Loucy (cell line): ENCODE measurements at regions not wholly inside any gene's neighbourhood (a gene's known extent, or its start where the extent isn't known, plus 50 kb on each side); places are given as distances from the start of the nearest gene placed in this dataset.

ENCODE experiments used
- H2AFZ ChIP-seq: fragments of 200-600 bp; sonication (generic); 2 replicates; pipeline ENCODE4 v1.6.0; 2016; ENCODE audit warnings: antibody characterized with exemption, mild to moderate bottlenecking, low read length, moderate library complexity
- H3F3A ChIP-seq: fragments of 200-600 bp; 2 replicates; pipeline ENCODE4 v1.6.0; 2016; ENCODE audit warnings: antibody characterized with exemption, low read depth, mild to moderate bottlenecking
- H3K27me3 ChIP-seq: fragments of 200-600 bp; sonication (generic); 2 replicates; pipeline ENCODE4 v1.6.1; 2014; ENCODE audit warnings: low read length, mild to moderate bottlenecking; ENCODE audit not compliant: insufficient read depth, poor library complexity, severe bottlenecking
- H3K36me3 ChIP-seq: fragments of 200-600 bp; sonication (generic); 2 replicates; pipeline ENCODE4 v1.6.1; 2016; ENCODE audit warnings: low read length; ENCODE audit not compliant: insufficient read depth
- H3K4me1 ChIP-seq: fragments of 200-600 bp; sonication (generic); 2 replicates; pipeline ENCODE4 v1.5.1; 2014; ENCODE audit warnings: low read length, mild to moderate bottlenecking; ENCODE audit not compliant: insufficient read depth, poor library complexity, severe bottlenecking
- H3K4me2 ChIP-seq: fragments of 200-600 bp; sonication (generic); 2 replicates; pipeline ENCODE4 v1.6.0; 2014; ENCODE audit warnings: antibody characterized with exemption, low read length, low read depth, mild to moderate bottlenecking; ENCODE audit not compliant: poor library complexity, severe bottlenecking
- H3K4me3 ChIP-seq: fragments of 200-600 bp; sonication (generic); 2 replicates; pipeline ENCODE4 v1.5.1; 2014; ENCODE audit warnings: low read length, mild to moderate bottlenecking, mixed read lengths; ENCODE audit not compliant: poor library complexity, severe bottlenecking
- H3K79me2 ChIP-seq: fragments of 200-600 bp; sonication (generic); 2 replicates; pipeline ENCODE4 v1.6.1; 2014; ENCODE audit warnings: low read length; ENCODE audit not compliant: insufficient read depth
- H3K9ac ChIP-seq: fragments of 200-600 bp; sonication (generic); 2 replicates; pipeline ENCODE4 v1.6.0; 2014; ENCODE audit warnings: mild to moderate bottlenecking, low read depth, low read length, moderate library complexity; ENCODE audit not compliant: poor library complexity, severe bottlenecking
- H3K9me2 ChIP-seq: fragments of 200-600 bp; sonication (generic); replicated peaks from 2 replicates; pipeline ENCODE4 v1.6.1; 2016; ENCODE audit warnings: low read depth, low read length, mixed read lengths
- H3K9me3 ChIP-seq: fragments of 200-600 bp; sonication (generic); 2 replicates; pipeline ENCODE4 v1.6.1; 2014; ENCODE audit warnings: mild to moderate bottlenecking, antibody characterized with exemption, low read length, low read depth; ENCODE audit not compliant: insufficient read depth
- H4K20me1 ChIP-seq: fragments of 200-600 bp; sonication (generic); 2 replicates; pipeline ENCODE4 v1.6.0; 2014; ENCODE audit warnings: antibody characterized with exemption, low read length, mild to moderate bottlenecking; ENCODE audit not compliant: insufficient read depth, poor library complexity, severe bottlenecking
- CTCF ChIP-seq: fragments of 200-600 bp; sonication (generic); conservative IDR thresholded peaks from 2 replicates; pipeline ENCODE4 v1.5.1; 2014; ENCODE audit warnings: mild to moderate bottlenecking, antibody characterized with exemption, low read length
- EZH2phosphoT487 ChIP-seq: fragments of 200-600 bp; IDR thresholded peaks from 2 replicates; pipeline ENCODE4 v1.6.1; 2018; ENCODE audit warnings: antibody characterized with exemption, mild to moderate bottlenecking, moderate library complexity, borderline replicate concordance

DNA sequence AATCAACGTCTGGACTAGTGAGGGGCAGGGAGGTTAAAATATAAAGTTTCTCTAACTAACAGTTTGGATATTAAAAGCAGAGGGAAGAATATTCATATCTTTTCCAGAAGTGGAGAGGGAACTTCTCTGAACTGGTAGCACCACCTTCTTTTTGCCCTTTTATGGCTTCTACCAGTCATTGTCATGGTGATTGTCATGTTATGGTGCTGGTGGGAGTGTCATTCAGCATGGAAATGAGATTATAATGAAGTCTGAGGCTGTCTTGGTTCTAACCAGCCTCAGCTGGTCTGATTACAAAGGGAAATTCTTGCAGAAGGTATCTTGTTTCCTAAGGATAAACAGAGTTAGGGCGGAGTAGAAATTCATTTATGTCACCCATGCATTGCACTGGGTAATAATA is 523.8 kb downstream of the ZWINT start:
- TF ChIP-seq CTCF: no peak
- TF ChIP-seq EZH2phosphoT487: no peak
- Histone ChIP-seq H3F3A (no peaks in the 10 kb centered on the region), H3K36me3 (no peaks in the 10 kb centered on the region), H3K4me3 (no peak overlapping the region), H3K4me1 (no peaks in the 10 kb centered on the region), H3K79me2 (no peaks in the 10 kb centered on the region), H3K9ac (no peak overlapping the region), H3K4me2 (no peak overlapping the region), H3K9me2 (no peaks in the 10 kb centered on the region), H4K20me1 (no peaks in the 10 kb centered on the region), H3K9me3 (no peaks in the 10 kb centered on the region), H2AFZ (no peak overlapping the region), H3K27me3 (no peaks in the 10 kb centered on the region)

DNA sequence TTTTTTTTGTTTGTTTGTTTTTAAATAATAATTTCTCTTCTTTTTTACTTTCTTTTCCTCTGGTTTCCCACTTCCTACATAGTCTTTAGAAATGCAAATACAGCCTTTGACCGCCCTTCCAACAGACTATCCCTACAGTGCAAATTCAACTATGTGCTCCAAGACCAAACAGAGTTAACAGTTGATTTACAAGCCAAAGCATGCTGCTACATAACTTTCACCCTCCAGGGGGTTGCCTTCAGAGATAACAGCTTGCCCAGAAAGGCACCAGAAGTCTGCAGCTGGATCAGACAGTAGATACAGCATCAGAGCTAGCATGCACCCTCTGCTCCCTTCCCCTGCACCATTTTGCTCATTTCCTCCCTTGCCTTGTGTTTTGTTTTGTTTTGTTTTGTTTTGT is 539.0 kb downstream of the ZWINT start:
- Histone ChIP-seq H3K4me3 (no peak overlapping the region), H3K9me3 (no peaks in the 10 kb centered on the region), H4K20me1 (no peaks in the 10 kb centered on the region), H3K4me2 (no peak overlapping the region), H3K9me2 (no peaks in the 10 kb centered on the region), H3K36me3 (no peaks in the 10 kb centered on the region), H2AFZ (no peak overlapping the region), H3K4me1 (no peaks in the 10 kb centered on the region), H3K27me3 (no peaks in the 10 kb centered on the region), H3K79me2 (no peaks in the 10 kb centered on the region), H3K9ac (no peak overlapping the region), H3F3A (no peaks in the 10 kb centered on the region)
- no peak for TF ChIP-seq CTCF
- TF ChIP-seq EZH2phosphoT487: no peak

- no peak overlapping the region for H3K4me2 ChIP-seq
- no peaks in the 10 kb centered on the region for H3K9me3 ChIP-seq
- H3K4me1 ChIP-seq: no peaks in the 10 kb centered on the region
- H3K27me3 ChIP-seq: no peaks in the 10 kb centered on the region
- H3K9me2 ChIP-seq: no peaks in the 10 kb centered on the region
- no peak overlapping the region for H3K4me3 ChIP-seq
- no peaks in the 10 kb centered on the region for H4K20me1 ChIP-seq
- H2AFZ ChIP-seq: no peak overlapping the region
- H3K9ac ChIP-seq: no peak overlapping the region
- TF ChIP-seq CTCF (no peak), EZH2phosphoT487 (no peak)
- H3K79me2 ChIP-seq: no peaks in the 10 kb centered on the region
- no peaks in the 10 kb centered on the region for H3F3A ChIP-seq
- H3K36me3 ChIP-seq: no peaks in the 10 kb centered on the region
Observed at GRCh38 chr10:55820478-55820877, 540.6 kb downstream of the ZWINT start.
